NCI-H69 (cell line): ENCODE measurements at regions not wholly inside any gene's neighbourhood (a gene's known extent, or its start where the extent isn't known, plus 50 kb on each side); places are given as distances from the start of the nearest gene placed in this dataset.

Experiments
- DNase-seq: peaks from one replicate; lab custom pipeline; 2025; lab: John Stamatoyannopoulos, UW

DNA sequence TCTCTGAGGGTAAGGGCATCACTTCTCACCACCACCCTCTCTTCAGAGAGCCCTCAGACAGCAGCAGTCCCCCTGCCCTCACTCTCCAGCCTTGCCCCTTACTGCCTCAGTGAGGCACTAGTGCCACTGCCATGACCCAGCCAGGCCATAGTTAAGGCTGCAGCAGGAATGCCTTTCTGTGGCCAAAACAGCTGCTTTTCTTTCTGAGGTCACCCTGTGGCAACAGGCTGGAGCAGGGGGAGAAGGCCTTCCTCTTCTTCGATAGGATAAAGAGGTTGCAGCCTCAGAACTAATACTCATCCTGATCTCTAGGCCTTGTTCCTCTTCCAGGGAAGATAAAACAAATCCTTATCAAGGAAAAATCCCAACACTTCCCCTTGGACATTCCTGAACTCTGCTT is 56.8 kb upstream of the ECI2 start:
- DNase-seq: no peak

DNA sequence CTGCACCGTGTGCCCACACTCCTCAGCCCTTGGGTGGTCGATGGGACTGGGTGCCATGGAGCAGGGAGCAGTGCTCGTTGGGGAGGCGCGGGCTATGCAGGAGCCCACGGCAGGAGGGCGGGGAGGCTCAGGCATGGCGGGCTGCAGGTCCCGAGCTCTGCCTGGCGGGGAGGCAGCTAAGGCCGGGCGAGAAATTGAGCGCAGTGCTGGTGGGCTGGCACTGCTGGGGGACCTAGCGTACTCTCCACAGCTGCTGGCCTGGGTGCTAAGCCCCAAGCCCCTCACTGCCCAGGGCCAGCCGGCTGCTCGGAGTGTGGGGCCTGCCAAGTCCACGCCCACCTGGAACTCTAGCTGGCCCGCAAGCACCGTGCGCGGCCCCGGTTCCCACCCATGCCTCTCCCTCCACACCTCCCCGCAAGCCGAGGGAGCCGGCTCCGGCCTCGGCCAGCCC is 55.9 kb upstream of the ECI2 start:
- DNase-seq: no peak

DNA sequence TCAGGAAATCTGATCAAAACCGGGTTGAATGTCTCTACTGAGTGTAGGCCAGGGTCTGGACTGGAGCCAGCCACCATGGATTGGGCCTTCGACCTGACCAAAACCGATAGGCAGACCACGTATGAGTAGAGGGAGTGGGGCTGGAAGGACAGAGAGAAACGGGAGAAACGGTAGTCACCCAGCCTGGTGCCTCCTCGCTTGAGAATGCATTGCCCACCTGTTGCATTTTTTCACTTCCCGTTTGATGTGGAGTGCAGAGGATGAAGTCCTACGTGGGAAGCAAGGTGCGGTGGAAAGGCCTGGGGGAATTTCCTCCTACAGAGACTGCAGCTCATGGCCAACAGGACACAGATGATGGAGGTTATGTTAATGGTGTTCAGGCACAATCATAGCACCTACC is 53.9 kb upstream of the ECI2 start:
- DNase-seq: no peak

DNA sequence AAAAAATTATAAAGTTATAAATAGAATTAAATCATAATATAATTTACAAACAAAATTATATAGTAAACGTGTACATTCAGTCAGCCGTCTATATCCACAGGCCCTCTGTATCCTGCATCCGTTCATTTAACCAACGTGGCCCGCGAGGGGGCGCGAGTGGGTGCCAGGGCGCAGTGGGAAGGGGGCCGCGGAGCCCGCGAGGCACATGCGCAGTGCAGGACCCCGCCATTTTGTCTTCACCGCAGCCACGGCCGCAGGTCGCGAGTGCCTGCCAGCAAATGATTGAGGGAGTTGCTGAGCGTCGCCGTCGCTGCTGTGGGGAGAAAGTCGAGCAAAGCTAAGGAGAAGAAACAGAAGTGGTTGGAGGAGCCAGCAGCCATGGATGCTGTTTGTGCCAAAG is 53.4 kb upstream of the ECI2 start:
- no peak for DNase-seq

DNA sequence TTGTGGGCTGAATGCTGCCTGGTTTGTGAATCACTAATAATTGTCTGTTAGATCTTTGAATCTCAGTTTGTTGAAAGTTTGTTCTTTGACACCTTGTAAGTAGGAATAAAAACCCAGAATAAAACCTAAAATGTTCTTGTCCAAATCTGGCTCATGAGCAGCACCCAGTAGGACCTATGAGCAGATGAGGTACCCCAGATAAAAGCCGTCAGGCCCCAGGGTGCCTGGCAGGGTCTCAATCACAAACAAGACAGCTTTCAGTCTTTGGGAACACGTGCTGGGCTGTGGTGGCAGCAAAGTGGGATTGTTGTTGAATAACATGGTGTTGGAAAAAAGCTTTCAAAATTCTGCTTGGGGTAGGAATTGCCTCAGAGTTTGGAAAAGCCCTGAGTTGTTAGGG is 52.1 kb upstream of the ECI2 start:
- no peak for DNase-seq

DNA sequence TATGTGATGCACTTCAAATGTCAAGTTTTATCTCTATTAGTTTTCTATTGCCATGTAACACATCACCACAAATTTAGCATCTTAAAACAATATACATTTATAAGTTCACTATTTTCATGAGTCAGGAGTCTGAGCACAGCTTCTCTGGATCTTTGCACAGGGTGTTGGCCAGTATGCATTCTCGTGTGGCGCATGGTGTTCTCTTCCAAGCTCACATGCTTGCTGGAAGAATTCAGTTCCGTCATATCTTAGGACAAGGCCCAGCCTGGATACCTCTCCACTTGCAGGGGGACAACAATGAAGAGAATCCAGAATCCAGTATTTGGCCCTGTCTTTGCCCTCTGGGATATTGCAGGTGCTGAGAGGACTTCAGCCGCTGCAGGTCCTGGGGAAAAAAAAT is 51.0 kb upstream of the ECI2 start:
- no peak for DNase-seq

DNA sequence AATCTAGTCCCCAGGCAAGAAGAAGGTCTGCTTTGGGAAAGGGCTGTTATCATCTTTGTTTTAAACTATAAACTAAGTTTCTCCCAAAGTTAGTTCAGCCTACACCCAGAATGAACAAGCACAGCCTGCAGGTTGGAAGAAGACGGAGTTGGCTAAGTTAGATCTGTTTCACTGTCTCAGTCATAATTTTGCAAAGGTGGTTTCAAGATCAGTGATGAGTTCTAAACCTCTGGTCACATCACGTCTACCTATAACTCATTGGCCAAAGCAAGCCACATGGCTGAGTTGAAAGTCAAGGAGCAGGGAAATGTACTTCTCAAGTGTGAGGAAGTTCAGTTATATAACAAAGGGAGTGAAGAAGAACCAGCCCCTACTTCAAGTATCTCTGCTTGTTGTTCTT is 50.5 kb upstream of the ECI2 start:
- no peak for DNase-seq

DNA sequence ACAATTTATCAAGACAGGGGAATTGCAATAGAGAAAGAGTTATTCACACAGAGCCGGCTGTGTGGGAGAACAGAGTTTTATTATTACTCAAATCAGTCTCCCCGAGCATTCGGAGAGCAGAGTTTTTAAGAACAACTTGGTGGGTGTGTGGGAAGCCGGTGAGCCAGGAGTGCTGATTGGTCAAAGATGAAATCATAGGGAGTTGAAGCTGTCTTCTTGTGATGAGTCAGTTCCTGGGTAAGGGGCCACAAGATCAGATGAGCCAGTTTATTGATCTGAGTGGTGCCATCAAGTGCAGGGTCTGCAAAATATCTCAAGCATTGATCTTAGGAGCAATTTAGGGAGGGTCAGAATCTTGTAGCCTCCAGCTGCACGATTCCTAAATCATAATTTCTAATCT is 50.0 kb upstream of the ECI2 start:
- no peak for DNase-seq
